HepG2 (cell line): ENCODE measurements at regions not wholly inside any gene's neighbourhood (a gene's known extent, or its start where the extent isn't known, plus 50 kb on each side); places are given as distances from the start of the nearest gene placed in this dataset.

Experiments used
- ATAC-seq: fragments of 200-7000 bp; cut with Tn5 transposase; 3 replicates; pipeline ENCODE4 v1.9.1; 2020; ENCODE audit warnings: mild to moderate bottlenecking, moderate library complexity
- BruUV-seq: library from RNA; stranded (reverse); fragments of 400-500 nt; replicated peaks from 2 replicates; lab custom pipeline; 2021; lab: Mats Ljungman, UMichigan
- CTCF ChIA-PET: fragments of 300-600 bp; formaldehyde crosslinking; extraction: SDS; loops from one replicate; lab custom pipeline; 2021; ENCODE audit warnings: low total read pairs, inconsistent platforms, low intra/inter-chr PET ratio; lab: Yijun Ruan, JAX
- POLR2A ChIA-PET: fragments of 350-600 bp; sonication (Branson Sonifier 250); formaldehyde crosslinking; loops from one replicate; lab custom pipeline; 2020; ENCODE audit warnings: antibody characterized with exemption, inconsistent platforms; lab: Yijun Ruan, JAX
- DNase-seq: peaks from one replicate; pipeline ENCODE4 v3.0.0-alpha.2; 2015; ENCODE audit warnings: low spot score
- FAIRE-seq: peaks from 3 replicates; lab custom pipeline; 2011; peaks lifted over from hg19 to GRCh38; lab: Jason Lieb, UNC
- H2AFZ ChIP-seq: one replicate; pipeline ENCODE4 v1.6.1; 2011; ENCODE audit warnings: low read length, inconsistent platforms
- H3K27ac ChIP-seq: fragments of 300-600 bp; 3 replicates; pipeline ENCODE4 v1.8.0; 2011; ENCODE audit warnings: mixed run types, mild to moderate bottlenecking, mixed read lengths, low read length, inconsistent platforms; ENCODE audit not compliant: insufficient read depth; ENCODE audit errors: extremely low read length
- H3K27me3 ChIP-seq, 2 experiments: fragments of 200-600 bp in 1 of 2; 2 replicates in 1 of 2; 3 replicates in 1 of 2; pipeline versions ENCODE4 v1.6.0 to v1.8.0; 2011; ENCODE audit warnings: low read length in 2 of 2, mild to moderate bottlenecking in 2 of 2, moderate library complexity in 2 of 2, inconsistent platforms in 1 of 2; ENCODE audit not compliant: insufficient read depth in 2 of 2, control insufficient read depth in 1 of 2
- H3K36me3 ChIP-seq, 2 experiments: fragments of 200-600 bp in 1 of 2; replicated peaks in 1 of 2; 2 replicates in 1 of 2; 3 replicates in 1 of 2; pipeline versions ENCODE4 v1.5.1 to v1.8.0; 2011; ENCODE audit warnings: low read length in 2 of 2, inconsistent platforms in 1 of 2; ENCODE audit not compliant: insufficient read depth in 2 of 2, control insufficient read depth in 1 of 2
- H3K4me1 ChIP-seq: 2 replicates; pipeline ENCODE4 v1.5.1; 2012; ENCODE audit warnings: low read length, inconsistent platforms; ENCODE audit not compliant: insufficient read depth
- H3K4me2 ChIP-seq: 2 replicates; pipeline ENCODE4 v1.6.0; 2011; ENCODE audit warnings: low read depth, low read length, inconsistent platforms
- H3K4me3 ChIP-seq, 3 experiments: fragments of 200-600 bp in 1 of 3; sonication (generic), shearing (Covaris generic) in 1 of 3; replicated peaks in 1 of 3; 2 replicates each; pipeline ENCODE4 v1.5.1; 2011 to 2016; ENCODE audit warnings: low read length in 3 of 3, inconsistent platforms in 2 of 3, low read depth in 2 of 3, mild to moderate bottlenecking in 2 of 3, control low read depth in 1 of 3, mixed read lengths in 1 of 3; ENCODE audit not compliant: insufficient read depth in 1 of 3
- H3K79me2 ChIP-seq: one replicate; pipeline ENCODE4 v1.6.1; 2011; ENCODE audit warnings: low read length, inconsistent platforms; ENCODE audit not compliant: insufficient read depth
- H3K9ac ChIP-seq: 2 replicates; pipeline ENCODE4 v1.6.0; 2011; ENCODE audit warnings: mild to moderate bottlenecking, low read depth, low read length, inconsistent platforms; ENCODE audit not compliant: insufficient read depth
- H3K9me3 ChIP-seq: 2 replicates; pipeline ENCODE4 v1.5.1; 2012; ENCODE audit warnings: mild to moderate bottlenecking, low read length
- H4K20me1 ChIP-seq: 2 replicates; pipeline ENCODE4 v1.6.0; 2011; ENCODE audit warnings: inconsistent platforms, mild to moderate bottlenecking, low read length, moderate library complexity; ENCODE audit not compliant: insufficient read depth
- ADNP ChIP-seq: sonication (generic); formaldehyde crosslinking; IDR thresholded peaks from 2 replicates; pipeline ENCODE4 v1.4.0; 2020; ENCODE audit warnings: missing genetic modification reagents
- CHCHD3 ChIP-seq: sonication (generic); formaldehyde crosslinking; IDR thresholded peaks from 2 replicates; pipeline ENCODE4 v1.8.0; 2022; ENCODE audit warnings: mild to moderate bottlenecking, missing genetic modification reagents, moderate library complexity
- FIP1L1 ChIP-seq: fragments of 200-400 bp; formaldehyde crosslinking; IDR thresholded peaks from 2 replicates; pipeline ENCODE4 v1.6.1; 2018; ENCODE audit warnings: low read depth, mild to moderate bottlenecking, low read length, moderate library complexity, borderline replicate concordance; ENCODE audit not compliant: insufficient read depth
- FOSL1 ChIP-seq: sonication (generic); formaldehyde crosslinking; IDR thresholded peaks from 2 replicates; pipeline ENCODE4 v1.9.0; 2021; ENCODE audit warnings: missing genetic modification reagents, borderline replicate concordance
- KLF15 ChIP-seq: sonication (generic); formaldehyde crosslinking; IDR thresholded peaks from 2 replicates; pipeline ENCODE4 v1.8.1; 2023; ENCODE audit warnings: borderline replicate concordance, mild to moderate bottlenecking, inconsistent platforms, missing genetic modification reagents, mixed read lengths
- NAIF1 ChIP-seq: sonication (generic); formaldehyde crosslinking; IDR thresholded peaks from 2 replicates; pipeline ENCODE4 v1.5.0; 2020; ENCODE audit warnings: mild to moderate bottlenecking, missing genetic modification reagents, borderline replicate concordance
- RAD21 ChIP-seq: fragments of 450-650 bp; formaldehyde crosslinking; IDR thresholded peaks from 2 replicates; pipeline ENCODE4 v1.5.0; 2020; ENCODE audit warnings: mild to moderate bottlenecking
- RNF2 ChIP-seq: fragments of 450-650 bp; conservative IDR thresholded peaks from 2 replicates; pipeline ENCODE4 v1.6.1; 2016; ENCODE audit warnings: low read depth
- SP4 ChIP-seq: sonication (generic); formaldehyde crosslinking; IDR thresholded peaks from 2 replicates; pipeline ENCODE4 v1.8.1; 2023; ENCODE audit warnings: mild to moderate bottlenecking, missing genetic modification reagents
- STAG1 ChIP-seq: sonication (generic); formaldehyde crosslinking; IDR thresholded peaks from 2 replicates; pipeline ENCODE4 v1.4.0; 2020; ENCODE audit warnings: missing genetic modification reagents
- TP53 ChIP-seq: sonication (generic); formaldehyde crosslinking; conservative IDR thresholded peaks from 2 replicates; pipeline ENCODE4 v1.4.0; 2020; ENCODE audit warnings: missing genetic modification reagents
- ZFP1 ChIP-seq: IDR thresholded peaks from 2 replicates; pipeline ENCODE4 v1.6.1; 2016
- ZFYVE20 ChIP-seq: sonication (generic); formaldehyde crosslinking; IDR thresholded peaks from 2 replicates; pipeline ENCODE4 v1.8.0; 2023; ENCODE audit warnings: low read depth, mild to moderate bottlenecking, moderate library complexity, missing genetic modification reagents, borderline replicate concordance
- ZKSCAN5 ChIP-seq: sonication (generic); formaldehyde crosslinking; IDR thresholded peaks from 2 replicates; pipeline ENCODE4 v1.5.1; 2020; ENCODE audit warnings: mild to moderate bottlenecking, missing genetic modification reagents
- ZMYM3 ChIP-seq: sonication (generic); formaldehyde crosslinking; IDR thresholded peaks from 2 replicates; pipeline ENCODE4 v1.5.1; 2020; ENCODE audit warnings: mild to moderate bottlenecking, missing genetic modification reagents
- ZNF232 ChIP-seq: sonication (generic); formaldehyde crosslinking; IDR thresholded peaks from 2 replicates; pipeline ENCODE4 v1.4.0; 2020; ENCODE audit warnings: missing genetic modification reagents, borderline replicate concordance
- ZNF274 ChIP-seq: sonication (generic); formaldehyde crosslinking; IDR thresholded peaks from 2 replicates; pipeline ENCODE4 v1.5.1; 2020; ENCODE audit warnings: mild to moderate bottlenecking, missing genetic modification reagents
- ZNF549 ChIP-seq: sonication (generic); formaldehyde crosslinking; IDR thresholded peaks from 2 replicates; pipeline ENCODE4 v1.5.0; 2020; ENCODE audit warnings: missing genetic modification reagents
- ZNF749 ChIP-seq: sonication (generic); formaldehyde crosslinking; IDR thresholded peaks from 2 replicates; pipeline ENCODE4 v1.8.0; 2022; ENCODE audit warnings: mild to moderate bottlenecking, missing genetic modification reagents, moderate library complexity, borderline replicate concordance
- ZNF788 ChIP-seq: sonication (generic); formaldehyde crosslinking; IDR thresholded peaks from 2 replicates; pipeline ENCODE4 v1.5.0; 2020; ENCODE audit warnings: mild to moderate bottlenecking, missing genetic modification reagents, borderline replicate concordance
- ZNF841 ChIP-seq: sonication (generic); formaldehyde crosslinking; IDR thresholded peaks from 2 replicates; pipeline ENCODE4 v1.8.1; 2023; ENCODE audit warnings: missing genetic modification reagents, borderline replicate concordance
- WGBS: methylation state at CpG from one replicate; pipeline ENCODE4 v1.1.6; 2017; ENCODE audit warnings: low lambda C conversion rate; 5-methylcytosine and 5-hydroxymethylcytosine counted together
- in situ Hi-C: cut with HindIII; loops from 2 replicates; pipeline ENCODE4 v1.10.0; 2017; ENCODE audit warnings: low pct_unique_long_range_greater_than_20kb; ENCODE audit not compliant: extremely low pct_ligation_motif_present
- intact Hi-C: fragments of 100-400 bp; cut with micrococcal nuclease; formaldehyde crosslinking; loops from one replicate; pipeline ENCODE4 v1.10.0; 2022; ENCODE audit not compliant: unreplicated experiment
- TF ChIP-seq, protein P1 (sequence below): sonication (generic); formaldehyde crosslinking; IDR thresholded peaks from 2 replicates; pipeline ENCODE4 v1.4.0; 2020; ENCODE audit warnings: mild to moderate bottlenecking, missing genetic modification reagents

DNA sequence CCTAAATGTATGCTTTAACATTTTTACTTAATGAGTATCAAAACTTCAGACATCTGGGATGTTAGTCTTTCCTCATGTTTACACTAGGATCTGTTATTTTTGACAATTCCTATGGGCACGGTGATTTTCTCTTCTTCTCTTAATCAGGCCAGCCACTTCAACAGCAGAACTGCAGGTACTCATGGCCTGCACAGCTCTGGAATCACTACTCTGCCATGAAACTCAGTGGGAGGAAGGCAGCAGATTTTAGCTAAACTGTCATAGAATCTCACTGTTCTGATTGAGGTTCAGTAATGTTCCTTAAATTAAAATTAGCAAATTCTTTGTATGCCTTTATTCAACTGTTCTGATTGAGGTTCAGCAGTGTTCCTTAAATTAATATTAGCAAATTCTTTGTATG lies 1083.0 kb downstream of the SLITRK5 start:
- in situ Hi-C loops (no loop called here), intact Hi-C loops (no loop called here)
- no peak for FAIRE-seq
- no peaks in the 10 kb centered on the region for H3K79me2 ChIP-seq
- no peak for ATAC-seq
- H3K9me3 ChIP-seq: peaks cover 13% of the 10 kb centered on the region
- POLR2A ChIA-PET: no interaction called here
- 0% methylated on average over 1 of the region's 1 CpG for WGBS
- TF ChIP-seq ZNF841 (CRISPR knock-in tag) (no peak), CHCHD3 (no peak), TP53 (CRISPR knock-in tag) (no peak), RAD21 (CRISPR knock-in tag) (no peak), ZKSCAN5 (CRISPR knock-in tag) (no peak), STAG1 (no peak), ZNF232 (no peak), FOSL1 (CRISPR knock-in tag) (no peak), ZFP1 (no peak)
- TF ChIP-seq, protein P1, sequence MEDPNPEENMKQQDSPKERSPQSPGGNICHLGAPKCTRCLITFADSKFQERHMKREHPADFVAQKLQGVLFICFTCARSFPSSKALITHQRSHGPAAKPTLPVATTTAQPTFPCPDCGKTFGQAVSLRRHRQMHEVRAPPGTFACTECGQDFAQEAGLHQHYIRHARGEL (CRISPR knock-in tag): no peak
- H3K36me3 ChIP-seq: no peaks in the 10 kb centered on the region
- DNase-seq: no peak
- H3K4me1 ChIP-seq: no peaks in the 10 kb centered on the region
- CTCF ChIA-PET: no interaction called here
- no peak overlapping the region for H3K27ac ChIP-seq
- no peak overlapping the region for H2AFZ ChIP-seq
- H4K20me1 ChIP-seq: no peaks in the 10 kb centered on the region
- no TSS peak for BruUV-seq
- H3K9ac ChIP-seq: no peak overlapping the region
- H3K4me3 ChIP-seq: no peak overlapping the region
- no peaks in the 10 kb centered on the region for H3K27me3 ChIP-seq
- no peak overlapping the region for H3K4me2 ChIP-seq

DNA sequence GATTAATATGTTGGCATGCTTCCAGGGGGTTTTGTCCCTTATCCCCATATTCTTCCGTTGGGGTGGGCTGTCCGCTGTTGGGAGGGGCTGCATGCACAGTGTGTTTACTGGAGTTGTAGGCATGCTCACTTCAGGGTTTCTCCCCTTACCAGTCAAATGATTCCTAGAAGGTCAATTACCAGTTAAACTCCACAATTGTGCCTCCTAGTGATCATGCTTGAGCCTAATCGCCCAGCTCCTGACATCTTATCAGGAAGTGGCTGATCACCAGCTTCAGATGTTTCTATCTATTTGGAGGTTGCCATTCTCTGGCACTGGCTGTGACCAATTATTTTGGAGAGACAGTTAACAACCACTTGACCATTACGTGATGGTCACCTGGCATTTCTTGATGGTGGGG lies 1090.0 kb downstream of the SLITRK5 start:
- POLR2A ChIA-PET: no interaction called here
- DNase-seq: no peak
- Histone ChIP-seq H3K4me3 (no peak overlapping the region), H3K27me3 (no peaks in the 10 kb centered on the region), H3K27ac (no peak overlapping the region), H3K9me3 (peaks cover 7% of the 10 kb centered on the region; the same call in 1 of the 2 replicates), H4K20me1 (no peaks in the 10 kb centered on the region), H3K4me1 (no peaks in the 10 kb centered on the region), H3K9ac (no peak overlapping the region), H3K4me2 (no peak overlapping the region), H3K36me3 (no peaks in the 10 kb centered on the region), H2AFZ (no peak overlapping the region), H3K79me2 (no peaks in the 10 kb centered on the region)
- intact Hi-C loops: no loop called here
- in situ Hi-C loops: no loop called here
- CTCF ChIA-PET: no interaction called here
- 0% methylated on average over 4 of the region's 4 CpGs for WGBS
- no TSS peak for BruUV-seq
- no peak for FAIRE-seq
- ATAC-seq: no peak
- TF ChIP-seq NAIF1 (CRISPR knock-in tag): no peak
- no peak for TF ChIP-seq ZNF274 (CRISPR knock-in tag)
- no peak for TF ChIP-seq KLF15 (CRISPR knock-in tag)
- TF ChIP-seq ZKSCAN5 (CRISPR knock-in tag): no peak
- no peak for TF ChIP-seq ZMYM3 (CRISPR knock-in tag)
- TF ChIP-seq ZNF549 (CRISPR knock-in tag): no peak
- no peak for TF ChIP-seq ZNF749 (CRISPR knock-in tag)
- no peak for TF ChIP-seq ADNP (CRISPR knock-in tag)
- no peak for TF ChIP-seq SP4 (CRISPR knock-in tag)
- no peak for TF ChIP-seq RNF2
- TF ChIP-seq FIP1L1: no peak
- TF ChIP-seq ZFYVE20 (CRISPR knock-in tag): no peak
- TF ChIP-seq ZNF788 (CRISPR knock-in tag): no peak
